Trophoblast cell (in vitro differentiated cells and primary cell): ENCODE measurements at regions not wholly inside any gene's neighbourhood (a gene's known extent, or its start where the extent isn't known, plus 50 kb on each side); places are given as distances from the start of the nearest gene placed in this dataset.

Experiments used
- DNase-seq, 2 donors: peaks; one replicate each; pipeline ENCODE4 v3.0.0-alpha.2; 2016
- H2AFZ ChIP-seq: 2 replicates; pipeline ENCODE4 v1.6.1; 2013; ENCODE audit warnings: low read length, moderate library complexity, mild to moderate bottlenecking; ENCODE audit not compliant: insufficient read depth, poor library complexity
- H2AK5ac ChIP-seq: 2 replicates; pipeline ENCODE4 v1.6.1; 2013; ENCODE audit warnings: mild to moderate bottlenecking, low read length
- H2BK120ac ChIP-seq: 2 replicates; pipeline ENCODE4 v1.6.1; 2013; ENCODE audit warnings: low read length, mild to moderate bottlenecking, moderate library complexity; ENCODE audit not compliant: insufficient read depth, poor library complexity
- H2BK12ac ChIP-seq: 2 replicates; pipeline ENCODE4 v1.6.1; 2013; ENCODE audit warnings: mild to moderate bottlenecking, low read length, moderate library complexity
- H2BK5ac ChIP-seq: 2 replicates; pipeline ENCODE4 v1.6.1; 2013; ENCODE audit warnings: low read length, low read depth, moderate library complexity, mild to moderate bottlenecking; ENCODE audit not compliant: poor library complexity
- H3K14ac ChIP-seq: 2 replicates; pipeline ENCODE4 v1.6.1; 2013; ENCODE audit warnings: mild to moderate bottlenecking, low read length
- H3K18ac ChIP-seq: 2 replicates; pipeline ENCODE4 v1.6.1; 2013; ENCODE audit warnings: mild to moderate bottlenecking, low read length
- H3K23ac ChIP-seq: 2 replicates; pipeline ENCODE4 v1.6.1; 2013; ENCODE audit warnings: low read length
- H3K27ac ChIP-seq: 2 replicates; pipeline ENCODE4 v1.5.1; 2013; ENCODE audit warnings: low read depth, mild to moderate bottlenecking, inconsistent platforms, low read length, moderate library complexity
- H3K27me3 ChIP-seq: 2 replicates; pipeline ENCODE4 v1.6.1; 2013; ENCODE audit warnings: inconsistent platforms, mild to moderate bottlenecking, low read length, moderate library complexity; ENCODE audit not compliant: insufficient read depth
- H3K36me3 ChIP-seq, 2 experiments: 1 replicate in 1 of 2; 2 replicates in 1 of 2; pipeline ENCODE4 v1.6.1; 2013; ENCODE audit warnings: low read length in 2 of 2, mild to moderate bottlenecking in 2 of 2, moderate library complexity in 1 of 2; ENCODE audit not compliant: insufficient read depth in 2 of 2, control insufficient read depth in 1 of 2
- H3K4ac ChIP-seq: 2 replicates; pipeline ENCODE4 v1.6.1; 2013; ENCODE audit warnings: low read depth, mild to moderate bottlenecking, low read length, moderate library complexity
- H3K4me1 ChIP-seq, 2 experiments: 1 replicate in 1 of 2; 2 replicates in 1 of 2; pipeline ENCODE4 v1.6.1; 2013; ENCODE audit warnings: low read length in 2 of 2, mild to moderate bottlenecking in 2 of 2, moderate library complexity in 1 of 2; ENCODE audit not compliant: insufficient read depth in 2 of 2, control insufficient read depth in 1 of 2
- H3K4me2 ChIP-seq: 2 replicates; pipeline ENCODE4 v1.6.1; 2013; ENCODE audit warnings: inconsistent platforms, mild to moderate bottlenecking, low read length, moderate library complexity
- H3K4me3 ChIP-seq: 2 replicates; pipeline ENCODE4 v1.5.1; 2013; ENCODE audit warnings: mild to moderate bottlenecking, low read depth, low read length, inconsistent platforms
- H3K79me1 ChIP-seq: one replicate; pipeline ENCODE4 v1.6.1; 2013; ENCODE audit warnings: low read length
- H3K79me2 ChIP-seq: 2 replicates; pipeline ENCODE4 v1.6.1; 2013; ENCODE audit warnings: low read length, mild to moderate bottlenecking; ENCODE audit not compliant: control insufficient read depth, insufficient read depth, poor library complexity
- H3K9ac ChIP-seq: 2 replicates; pipeline ENCODE4 v1.6.1; 2013; ENCODE audit warnings: mild to moderate bottlenecking, low read length
- H3K9me3 ChIP-seq: 2 replicates; pipeline ENCODE4 v1.6.1; 2013; ENCODE audit warnings: low read depth, mild to moderate bottlenecking, control low read depth, inconsistent platforms, low read length; ENCODE audit not compliant: insufficient read depth
- H4K12ac ChIP-seq: 2 replicates; pipeline ENCODE4 v1.6.1; 2013; ENCODE audit warnings: low read depth, mild to moderate bottlenecking, low read length, moderate library complexity
- H4K8ac ChIP-seq: 2 replicates; pipeline ENCODE4 v1.6.1; 2013; ENCODE audit warnings: low read depth, mild to moderate bottlenecking, low read length, moderate library complexity
- H4K91ac ChIP-seq: one replicate; pipeline ENCODE4 v1.6.1; 2013; ENCODE audit warnings: low read depth, mild to moderate bottlenecking, low read length, moderate library complexity
- WGBS: extraction: QIAGEN DNeasy Blood & Tissue Kit; methylation state at CpG from one replicate; pipeline ENCODE4 v1.1.7; 2013; ENCODE audit warnings: missing lambda C conversion rate; ENCODE audit not compliant: insufficient read length, insufficient coverage; ENCODE audit errors: extremely low coverage; 5-methylcytosine and 5-hydroxymethylcytosine counted together

GRCh38 chr7:36044101-36044892 lies 108.8 kb upstream of the EEPD1 start:
- Histone ChIP-seq H3K9me3 (no peaks in the 10 kb centered on the region), H2AFZ (no peak overlapping the region), H4K8ac (no peak overlapping the region), H3K27ac (no peak overlapping the region), H2BK5ac (no peak overlapping the region), H3K36me3 (no peaks in the 10 kb centered on the region), H3K4me2 (no peak overlapping the region), H3K27me3 (no peaks in the 10 kb centered on the region), H3K9ac (no peak overlapping the region), H3K4ac (no peak overlapping the region), H3K23ac (no peak overlapping the region), H3K4me1 (no peaks in the 10 kb centered on the region), H2BK12ac (no peak overlapping the region), H2AK5ac (no peak overlapping the region), H4K12ac (no peak overlapping the region), H2BK120ac (no peak overlapping the region), H3K79me2 (no peaks in the 10 kb centered on the region), H4K91ac (no peak overlapping the region), H3K18ac (no peak overlapping the region), H3K4me3 (no peak overlapping the region), H3K79me1 (no peaks in the 10 kb centered on the region), H3K14ac (no peak overlapping the region)
- WGBS = no CpG with 5 or more reads among the region's 6 CpGs
- no peak for DNase-seq

- no peak overlapping the region for H2BK5ac ChIP-seq
- no peak overlapping the region for H4K91ac ChIP-seq
- no peaks in the 10 kb centered on the region for H3K4me1 ChIP-seq
- no peak overlapping the region for H3K4me3 ChIP-seq
- no peaks in the 10 kb centered on the region for H3K27me3 ChIP-seq
- no peak overlapping the region for H3K4me2 ChIP-seq
- no peak overlapping the region for H3K18ac ChIP-seq
- no peaks in the 10 kb centered on the region for H3K79me1 ChIP-seq
- H4K8ac ChIP-seq = no peak overlapping the region
- no CpG with 5 or more reads among the region's 2 CpGs for WGBS
- H3K9me3 ChIP-seq = no peaks in the 10 kb centered on the region
- no peak overlapping the region for H2AFZ ChIP-seq
- H3K4ac ChIP-seq = no peak overlapping the region
- no peak overlapping the region for H3K9ac ChIP-seq
- no peaks in the 10 kb centered on the region for H3K36me3 ChIP-seq
- H2BK12ac ChIP-seq = no peak overlapping the region
- no peak overlapping the region for H4K12ac ChIP-seq
- H2AK5ac ChIP-seq = no peak overlapping the region
- H3K79me2 ChIP-seq = no peaks in the 10 kb centered on the region
- H3K23ac ChIP-seq = no peak overlapping the region
- H2BK120ac ChIP-seq = no peak overlapping the region
- H3K14ac ChIP-seq = no peak overlapping the region
- no peak for DNase-seq
- H3K27ac ChIP-seq = no peak overlapping the region
These were observed 107.7 kb upstream of the EEPD1 start for GRCh38 chr7:36045326-36045725.

GRCh38 chr7:36045830-36046341 lies 107.2 kb upstream of the EEPD1 start:
- no peak overlapping the region for H4K12ac ChIP-seq
- H3K14ac ChIP-seq = no peak overlapping the region
- H2BK5ac ChIP-seq = no peak overlapping the region
- no peak overlapping the region for H3K27ac ChIP-seq
- H4K91ac ChIP-seq = no peak overlapping the region
- no peak for DNase-seq
- H3K9ac ChIP-seq = no peak overlapping the region
- no peaks in the 10 kb centered on the region for H3K4me1 ChIP-seq
- no peak overlapping the region for H3K4me2 ChIP-seq
- H3K4me3 ChIP-seq = no peak overlapping the region
- no peaks in the 10 kb centered on the region for H3K9me3 ChIP-seq
- H2BK120ac ChIP-seq = no peak overlapping the region
- H3K27me3 ChIP-seq = no peaks in the 10 kb centered on the region
- no peak overlapping the region for H3K18ac ChIP-seq
- H3K4ac ChIP-seq = no peak overlapping the region
- no peaks in the 10 kb centered on the region for H3K36me3 ChIP-seq
- H3K23ac ChIP-seq = no peak overlapping the region
- no peak overlapping the region for H2AFZ ChIP-seq
- H2AK5ac ChIP-seq = no peak overlapping the region
- no peak overlapping the region for H2BK12ac ChIP-seq
- no CpG with 5 or more reads among the region's 3 CpGs for WGBS
- H3K79me2 ChIP-seq = no peaks in the 10 kb centered on the region
- no peak overlapping the region for H4K8ac ChIP-seq
- H3K79me1 ChIP-seq = no peaks in the 10 kb centered on the region

- no peak overlapping the region for H2BK120ac ChIP-seq
- H4K8ac ChIP-seq = no peak overlapping the region
- H3K9ac ChIP-seq = no peak overlapping the region
- no peak overlapping the region for H2BK5ac ChIP-seq
- no peak overlapping the region for H3K4me3 ChIP-seq
- no peak overlapping the region for H3K4ac ChIP-seq
- H2AK5ac ChIP-seq = no peak overlapping the region
- no peaks in the 10 kb centered on the region for H3K36me3 ChIP-seq
- no peaks in the 10 kb centered on the region for H3K79me2 ChIP-seq
- no peaks in the 10 kb centered on the region for H3K27me3 ChIP-seq
- H4K12ac ChIP-seq = no peak overlapping the region
- H3K4me1 ChIP-seq = no peaks in the 10 kb centered on the region
- H3K9me3 ChIP-seq = no peaks in the 10 kb centered on the region
- no peak for DNase-seq
- no peak overlapping the region for H3K23ac ChIP-seq
- H3K4me2 ChIP-seq = no peak overlapping the region
- no peak overlapping the region for H3K18ac ChIP-seq
- no peak overlapping the region for H4K91ac ChIP-seq
- H2BK12ac ChIP-seq = no peak overlapping the region
- H2AFZ ChIP-seq = no peak overlapping the region
- no peak overlapping the region for H3K27ac ChIP-seq
- H3K14ac ChIP-seq = no peak overlapping the region
- no CpG with 5 or more reads among the region's 2 CpGs for WGBS
- H3K79me1 ChIP-seq = no peaks in the 10 kb centered on the region
These were observed 105.9 kb upstream of the EEPD1 start for GRCh38 chr7:36047091-36047658.
